Astrocyte (in vitro differentiated cells and primary cell): ENCODE measurements at regions not wholly inside any gene's neighbourhood (a gene's known extent, or its start where the extent isn't known, plus 50 kb on each side); places are given as distances from the start of the nearest gene placed in this dataset.

Source experiments
- EZH2 ChIP-seq: IDR thresholded peaks from 2 replicates; pipeline ENCODE4 v1.6.1; 2012; ENCODE audit warnings: mild to moderate bottlenecking, low read length, inconsistent platforms; ENCODE audit not compliant: insufficient read depth
- TF ChIP-seq, protein P1 (sequence below): IDR thresholded peaks from 2 replicates; pipeline ENCODE4 v1.5.1; 2011; ENCODE audit warnings: low read depth, mild to moderate bottlenecking, inconsistent platforms, low read length, moderate library complexity; ENCODE audit not compliant: insufficient read depth

DNA sequence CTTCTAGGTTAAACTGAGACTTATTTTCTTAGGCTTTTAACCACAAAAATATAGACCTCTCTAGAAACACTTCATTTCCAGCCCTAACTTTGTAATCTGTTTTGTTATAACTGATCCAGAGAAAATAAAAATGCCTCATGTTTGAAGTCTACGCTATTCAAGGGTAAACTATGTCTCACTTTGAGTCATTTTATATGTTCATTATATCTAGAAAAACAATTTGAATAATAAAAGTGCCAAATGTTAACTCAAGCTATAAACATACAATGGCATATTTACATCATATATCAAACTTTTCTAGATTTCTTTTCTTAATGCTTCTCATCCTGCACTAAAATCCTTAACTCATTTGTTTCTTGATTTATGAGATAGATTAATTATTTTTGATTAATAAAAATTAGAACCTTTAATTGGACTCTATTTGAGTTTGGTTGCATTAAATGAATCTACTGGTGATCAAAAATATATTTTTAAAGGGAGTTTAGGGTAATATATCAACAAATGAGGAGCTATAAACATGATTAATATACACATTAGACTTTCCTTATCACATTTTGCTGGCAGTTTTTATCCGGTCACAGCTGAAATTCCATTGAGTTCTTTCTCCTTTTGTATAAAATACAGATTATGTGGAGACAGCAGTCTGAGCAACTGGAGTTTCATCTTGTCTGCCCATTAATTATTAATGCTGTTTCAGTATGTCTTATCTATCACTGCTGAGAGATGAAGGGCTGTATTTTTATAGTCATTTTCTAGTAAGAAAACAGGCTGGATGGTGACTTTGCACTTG is 246.5 kb downstream of the TBX18 start:
- TF ChIP-seq, protein P1, sequence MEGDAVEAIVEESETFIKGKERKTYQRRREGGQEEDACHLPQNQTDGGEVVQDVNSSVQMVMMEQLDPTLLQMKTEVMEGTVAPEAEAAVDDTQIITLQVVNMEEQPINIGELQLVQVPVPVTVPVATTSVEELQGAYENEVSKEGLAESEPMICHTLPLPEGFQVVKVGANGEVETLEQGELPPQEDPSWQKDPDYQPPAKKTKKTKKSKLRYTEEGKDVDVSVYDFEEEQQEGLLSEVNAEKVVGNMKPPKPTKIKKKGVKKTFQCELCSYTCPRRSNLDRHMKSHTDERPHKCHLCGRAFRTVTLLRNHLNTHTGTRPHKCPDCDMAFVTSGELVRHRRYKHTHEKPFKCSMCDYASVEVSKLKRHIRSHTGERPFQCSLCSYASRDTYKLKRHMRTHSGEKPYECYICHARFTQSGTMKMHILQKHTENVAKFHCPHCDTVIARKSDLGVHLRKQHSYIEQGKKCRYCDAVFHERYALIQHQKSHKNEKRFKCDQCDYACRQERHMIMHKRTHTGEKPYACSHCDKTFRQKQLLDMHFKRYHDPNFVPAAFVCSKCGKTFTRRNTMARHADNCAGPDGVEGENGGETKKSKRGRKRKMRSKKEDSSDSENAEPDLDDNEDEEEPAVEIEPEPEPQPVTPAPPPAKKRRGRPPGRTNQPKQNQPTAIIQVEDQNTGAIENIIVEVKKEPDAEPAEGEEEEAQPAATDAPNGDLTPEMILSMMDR, result no peak
- TF ChIP-seq EZH2, result no peak
